ENCODE measurements at regions not wholly inside any gene's neighbourhood (a gene's known extent, or its start where the extent isn't known, plus 50 kb on each side); places are given as distances from the start of the nearest gene placed in this dataset.

DNA sequence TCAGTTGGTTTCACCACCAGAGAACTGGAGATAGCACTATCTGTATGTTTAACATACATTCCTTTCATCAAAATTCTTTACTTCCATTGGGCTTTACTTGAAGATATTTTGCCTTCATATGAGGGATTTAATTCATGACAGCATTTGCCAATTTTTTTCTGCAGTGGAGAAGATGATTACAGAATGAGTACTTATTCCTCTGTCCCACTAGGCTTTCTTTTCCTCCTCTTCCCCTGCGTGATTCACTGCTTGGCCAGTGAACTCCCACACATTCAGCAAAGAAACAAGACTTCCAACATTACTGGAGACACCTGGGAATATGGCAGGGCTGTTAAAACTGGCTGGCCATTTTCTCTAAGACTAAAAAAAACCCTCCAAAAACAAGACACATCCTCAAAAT is 425.8 kb upstream of the KCNH7 start:
- TF ChIP-seq, protein P1, sequence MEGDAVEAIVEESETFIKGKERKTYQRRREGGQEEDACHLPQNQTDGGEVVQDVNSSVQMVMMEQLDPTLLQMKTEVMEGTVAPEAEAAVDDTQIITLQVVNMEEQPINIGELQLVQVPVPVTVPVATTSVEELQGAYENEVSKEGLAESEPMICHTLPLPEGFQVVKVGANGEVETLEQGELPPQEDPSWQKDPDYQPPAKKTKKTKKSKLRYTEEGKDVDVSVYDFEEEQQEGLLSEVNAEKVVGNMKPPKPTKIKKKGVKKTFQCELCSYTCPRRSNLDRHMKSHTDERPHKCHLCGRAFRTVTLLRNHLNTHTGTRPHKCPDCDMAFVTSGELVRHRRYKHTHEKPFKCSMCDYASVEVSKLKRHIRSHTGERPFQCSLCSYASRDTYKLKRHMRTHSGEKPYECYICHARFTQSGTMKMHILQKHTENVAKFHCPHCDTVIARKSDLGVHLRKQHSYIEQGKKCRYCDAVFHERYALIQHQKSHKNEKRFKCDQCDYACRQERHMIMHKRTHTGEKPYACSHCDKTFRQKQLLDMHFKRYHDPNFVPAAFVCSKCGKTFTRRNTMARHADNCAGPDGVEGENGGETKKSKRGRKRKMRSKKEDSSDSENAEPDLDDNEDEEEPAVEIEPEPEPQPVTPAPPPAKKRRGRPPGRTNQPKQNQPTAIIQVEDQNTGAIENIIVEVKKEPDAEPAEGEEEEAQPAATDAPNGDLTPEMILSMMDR (IDR thresholded peaks at IDR 0.05), result no peak
- TF ChIP-seq EP300 (IDR thresholded peaks at IDR 0.05) (no peak), POLR2AphosphoS5 (IDR thresholded peaks at IDR 0.05) (no peak), POLR2A (IDR thresholded peaks at IDR 0.05) (no peak)
